ENCODE measurements at regions not wholly inside any gene's neighbourhood (a gene's known extent, or its start where the extent isn't known, plus 50 kb on each side); places are given as distances from the start of the nearest gene placed in this dataset.

- no peak for DNase-seq
These were observed 345.7 kb upstream of the SATB1 start for GRCh38 chr3:18770800-18771199.

- no peak for DNase-seq
These were observed 342.7 kb upstream of the SATB1 start for GRCh38 chr3:18767756-18768303.

- DNase-seq = no peak
These were observed 341.8 kb upstream of the SATB1 start for GRCh38 chr3:18766974-18767373.

- DNase-seq = no peak
These were observed 340.5 kb upstream of the SATB1 start for GRCh38 chr3:18765662-18766061.

- DNase-seq = no peak
These were observed 340.0 kb upstream of the SATB1 start for GRCh38 chr3:18765161-18765560.

- no peak for DNase-seq
These were observed 336.4 kb upstream of the SATB1 start for GRCh38 chr3:18761530-18761929.

- DNase-seq = no peak
These were observed 333.0 kb upstream of the SATB1 start for GRCh38 chr3:18758047-18758704.

GRCh38 chr3:18757476-18757875, 332.3 kb upstream of the SATB1 start:
- DNase-seq = no peak

GRCh38 chr3:18752273-18752934, 327.3 kb upstream of the SATB1 start:
- no peak for DNase-seq

GRCh38 chr3:18751514-18751913, 326.4 kb upstream of the SATB1 start:
- DNase-seq = no peak

- no peak for DNase-seq
These were observed 322.2 kb upstream of the SATB1 start for GRCh38 chr3:18747383-18747782.

- DNase-seq = peak; percentile 14
These were observed 320.3 kb upstream of the SATB1 start for GRCh38 chr3:18745472-18745871.

GRCh38 chr3:18744472-18744871, 319.3 kb upstream of the SATB1 start:
- no peak for DNase-seq

GRCh38 chr3:18743761-18744160, 318.6 kb upstream of the SATB1 start:
- no peak for DNase-seq

GRCh38 chr3:18740631-18741583, 315.8 kb upstream of the SATB1 start:
- DNase-seq = no peak

- no peak for DNase-seq
These were observed 313.9 kb upstream of the SATB1 start for GRCh38 chr3:18739099-18739433.

- DNase-seq = no peak
These were observed 313.4 kb upstream of the SATB1 start for GRCh38 chr3:18738393-18739098.

- no peak for DNase-seq
These were observed 309.9 kb upstream of the SATB1 start for GRCh38 chr3:18735005-18735404.

- no peak for DNase-seq
These were observed 309.2 kb upstream of the SATB1 start for GRCh38 chr3:18734309-18734708.

GRCh38 chr3:18732474-18732873, 307.3 kb upstream of the SATB1 start:
- DNase-seq = no peak

GRCh38 chr3:18730491-18730890, 305.4 kb upstream of the SATB1 start:
- no peak for DNase-seq

- DNase-seq = no peak
These were observed 304.5 kb upstream of the SATB1 start for GRCh38 chr3:18729671-18730070.

All from NCI-H1694 treated with DMSO at 0.1 percent for 48 hours (cell line).